ENCODE measurements at regions not wholly inside any gene's neighbourhood (a gene's known extent, or its start where the extent isn't known, plus 50 kb on each side); places are given as distances from the start of the nearest gene placed in this dataset.

DNA sequence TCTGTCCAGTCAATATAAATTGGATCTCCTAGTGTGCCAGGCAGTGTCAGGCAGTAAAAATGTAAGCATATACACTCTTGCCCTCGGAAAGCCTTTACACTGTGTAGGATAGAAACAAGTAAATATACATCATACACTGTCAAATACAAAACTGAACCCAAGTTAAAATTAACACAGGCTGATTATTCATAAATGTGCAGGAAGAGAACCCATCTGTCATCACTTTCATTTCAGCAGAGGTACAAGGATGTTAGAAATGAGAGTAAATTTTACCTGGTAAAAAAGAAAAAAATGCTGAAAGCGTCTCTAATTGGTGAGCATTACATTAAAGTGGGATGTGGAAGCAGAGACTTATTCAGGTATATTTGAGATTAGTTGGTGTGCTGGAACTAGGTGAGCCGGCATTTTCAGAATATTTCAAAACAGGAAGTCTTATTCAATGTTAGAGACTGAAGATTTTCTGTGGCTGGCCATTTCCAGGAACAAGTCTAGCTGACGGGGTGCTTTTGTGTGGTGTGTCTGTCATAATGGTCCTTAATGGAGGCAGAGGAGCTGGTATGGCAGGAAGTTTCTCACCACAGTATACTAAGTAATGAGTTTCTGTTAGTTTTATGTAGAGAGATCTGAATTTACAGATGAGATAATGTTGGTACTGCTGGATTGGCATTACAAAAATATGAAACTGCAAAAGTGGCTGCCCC, 192.6 kb downstream of the CASP12 start:
- TF ChIP-seq EP300 (IDR thresholded peaks at IDR 0.05; ENCODE audit: low read length) (no peak), HMGXB4 (CRISPR knock-in tag; IDR thresholded peaks at IDR 0.05) (no peak), CTCF (IDR thresholded peaks at IDR 0.05 in 2 of 3, conservative IDR thresholded peaks at IDR 0.05 in 1 of 3; ENCODE audit: insufficient read depth in 2 of 3, low read depth in 1 of 3, low read length in 3 of 3) (no peak), GATA2 (CRISPR knock-in tag; IDR thresholded peaks at IDR 0.05) (no peak), RBBP5 (IDR thresholded peaks at IDR 0.05; ENCODE audit: borderline replicate concordance, insufficient read depth, low read length, poor library complexity, severe bottlenecking) (no peak), ZNF551 (CRISPR knock-in tag; IDR thresholded peaks at IDR 0.05) (no peak), NR1H2 (CRISPR knock-in tag; IDR thresholded peaks at IDR 0.05) (no peak), TEAD4 (IDR thresholded peaks at IDR 0.05; ENCODE audit: low read length) (no peak), TEAD4 (CRISPR knock-in tag; IDR thresholded peaks at IDR 0.05; ENCODE audit: borderline replicate concordance) (no peak), FOSL1 (tag; conservative IDR thresholded peaks at IDR 0.05) (no peak), TCF7 (IDR thresholded peaks at IDR 0.05; ENCODE audit: borderline replicate concordance) (no peak), SREBF2 (CRISPR knock-in tag; IDR thresholded peaks at IDR 0.05) (no peak), EZH2 (IDR thresholded peaks at IDR 0.05; ENCODE audit: borderline replicate concordance, low read depth, low read length) (no peak)
- TF ChIP-seq, protein P1, sequence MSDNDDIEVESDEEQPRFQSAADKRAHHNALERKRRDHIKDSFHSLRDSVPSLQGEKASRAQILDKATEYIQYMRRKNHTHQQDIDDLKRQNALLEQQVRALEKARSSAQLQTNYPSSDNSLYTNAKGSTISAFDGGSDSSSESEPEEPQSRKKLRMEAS (CRISPR knock-in tag; IDR thresholded peaks at IDR 0.05): no peak
- TF ChIP-seq, protein P2, sequence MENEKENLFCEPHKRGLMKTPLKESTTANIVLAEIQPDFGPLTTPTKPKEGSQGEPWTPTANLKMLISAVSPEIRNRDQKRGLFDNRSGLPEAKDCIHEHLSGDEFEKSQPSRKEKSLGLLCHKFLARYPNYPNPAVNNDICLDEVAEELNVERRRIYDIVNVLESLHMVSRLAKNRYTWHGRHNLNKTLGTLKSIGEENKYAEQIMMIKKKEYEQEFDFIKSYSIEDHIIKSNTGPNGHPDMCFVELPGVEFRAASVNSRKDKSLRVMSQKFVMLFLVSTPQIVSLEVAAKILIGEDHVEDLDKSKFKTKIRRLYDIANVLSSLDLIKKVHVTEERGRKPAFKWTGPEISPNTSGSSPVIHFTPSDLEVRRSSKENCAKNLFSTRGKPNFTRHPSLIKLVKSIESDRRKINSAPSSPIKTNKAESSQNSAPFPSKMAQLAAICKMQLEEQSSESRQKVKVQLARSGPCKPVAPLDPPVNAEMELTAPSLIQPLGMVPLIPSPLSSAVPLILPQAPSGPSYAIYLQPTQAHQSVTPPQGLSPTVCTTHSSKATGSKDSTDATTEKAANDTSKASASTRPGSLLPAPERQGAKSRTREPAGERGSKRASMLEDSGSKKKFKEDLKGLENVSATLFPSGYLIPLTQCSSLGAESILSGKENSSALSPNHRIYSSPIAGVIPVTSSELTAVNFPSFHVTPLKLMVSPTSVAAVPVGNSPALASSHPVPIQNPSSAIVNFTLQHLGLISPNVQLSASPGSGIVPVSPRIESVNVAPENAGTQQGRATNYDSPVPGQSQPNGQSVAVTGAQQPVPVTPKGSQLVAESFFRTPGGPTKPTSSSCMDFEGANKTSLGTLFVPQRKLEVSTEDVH (IDR thresholded peaks at IDR 0.05; ENCODE audit: low read depth, partially characterized antibody): no peak

Data from K562 (cell line).